HepG2 (cell line): ENCODE measurements at regions not wholly inside any gene's neighbourhood (a gene's known extent, or its start where the extent isn't known, plus 50 kb on each side); places are given as distances from the start of the nearest gene placed in this dataset.

Source experiments
- ARNT ChIP-seq: fragments of 450-650 bp; IDR thresholded peaks from 2 replicates; pipeline ENCODE4 v1.6.1; 2017
- CTCF ChIP-seq: sonication (generic); formaldehyde crosslinking; IDR thresholded peaks from 2 replicates; pipeline ENCODE4 v1.5.0; 2020; ENCODE audit warnings: mild to moderate bottlenecking, missing genetic modification reagents, moderate library complexity
- ISL2 ChIP-seq: sonication (generic); formaldehyde crosslinking; IDR thresholded peaks from 2 replicates; pipeline ENCODE4 v1.5.0; 2020; ENCODE audit warnings: missing genetic modification reagents
- MED1 ChIP-seq: sonication (generic); formaldehyde crosslinking; IDR thresholded peaks from 2 replicates; pipeline ENCODE4 v1.4.0; 2020; ENCODE audit warnings: missing genetic modification reagents
- PBX3 ChIP-seq: sonication (generic); formaldehyde crosslinking; IDR thresholded peaks from 2 replicates; pipeline ENCODE4 v1.8.1; 2023; ENCODE audit warnings: missing genetic modification reagents, inconsistent platforms, borderline replicate concordance
- POLR2A ChIP-seq, 2 experiments: IDR thresholded peaks; 2 replicates each; pipeline ENCODE4 v1.6.1; 2011; ENCODE audit warnings: low read depth in 2 of 2, low read length in 2 of 2, mild to moderate bottlenecking in 1 of 2, moderate library complexity in 1 of 2; ENCODE audit not compliant: insufficient read depth in 1 of 2
- POLR2AphosphoS2 ChIP-seq: IDR thresholded peaks from 2 replicates; pipeline ENCODE4 v1.6.1; 2011; ENCODE audit warnings: low read depth, low read length, improper control_type of control experiment
- SMAD1 ChIP-seq: sonication (generic); formaldehyde crosslinking; IDR thresholded peaks from 2 replicates; pipeline ENCODE4 v1.4.0; 2020; ENCODE audit warnings: missing genetic modification reagents, low read depth, mild to moderate bottlenecking, borderline replicate concordance

- no peak for TF ChIP-seq POLR2AphosphoS2
- TF ChIP-seq CTCF (CRISPR knock-in tag), result no peak
- TF ChIP-seq ISL2 (CRISPR knock-in tag), result no peak
- no peak for TF ChIP-seq POLR2A (IDR thresholded peaks at IDR 0.05; ENCODE audit: insufficient read depth in 1 of 2, low read depth in 2 of 2, low read length in 2 of 2)
- TF ChIP-seq SMAD1, result no peak
- TF ChIP-seq ARNT, result no peak
- no peak for TF ChIP-seq MED1 (CRISPR knock-in tag)
- TF ChIP-seq PBX3 (CRISPR knock-in tag), result no peak
Observed at GRCh38 chr1:217135569-217135915, 412.3 kb upstream of the ESRRG start.
